GM23338 (cell line): ENCODE measurements at regions not wholly inside any gene's neighbourhood (a gene's known extent, or its start where the extent isn't known, plus 50 kb on each side); places are given as distances from the start of the nearest gene placed in this dataset.

Experiments used
- CREB1 ChIP-seq: fragments of 250-450 bp; sonication (Bioruptor Pico); IDR thresholded peaks from 2 replicates; pipeline ENCODE4 v1.5.0; 2020; ENCODE audit warnings: low read depth, mild to moderate bottlenecking, moderate library complexity
- EZH2 ChIP-seq: fragments of 200-600 bp; sonication (generic); IDR thresholded peaks from one replicate; pipeline ENCODE4 v1.8.0; 2017; ENCODE audit warnings: antibody characterized with exemption, mild to moderate bottlenecking, low read depth; ENCODE audit not compliant: unreplicated experiment
- EZH2phosphoT487 ChIP-seq: fragments of 200-600 bp; sonication (generic); IDR thresholded peaks from one replicate; pipeline ENCODE4 v1.8.1; 2018; ENCODE audit warnings: antibody characterized with exemption; ENCODE audit not compliant: unreplicated experiment
- JUNB ChIP-seq: IDR thresholded peaks from one replicate; pipeline ENCODE4 v1.6.1; 2016; ENCODE audit warnings: antibody characterized with exemption; ENCODE audit not compliant: unreplicated experiment
- NANOG ChIP-seq: IDR thresholded peaks from 2 replicates; pipeline ENCODE4 v1.6.1; 2016; ENCODE audit warnings: antibody characterized with exemption, borderline replicate concordance
- POLR2AphosphoS5 ChIP-seq: IDR thresholded peaks from 2 replicates; pipeline ENCODE4 v1.6.1; 2016; ENCODE audit warnings: antibody characterized with exemption, low read depth
- ZNF114 ChIP-seq: fragments of 250-450 bp; sonication (Bioruptor Pico); IDR thresholded peaks from 2 replicates; pipeline ENCODE4 v1.5.0; 2020; ENCODE audit warnings: mild to moderate bottlenecking, moderate library complexity
- TF ChIP-seq, protein P1 (sequence below), 2 experiments: fragments of 200-600 bp in 1 of 2; sonication (generic) in 1 of 2; conservative IDR thresholded peaks; 2 replicates each; pipeline versions ENCODE4 v1.5.1 to v1.6.1; 2016 to 2017; ENCODE audit warnings: antibody characterized with exemption in 2 of 2, low read depth in 2 of 2, mild to moderate bottlenecking in 2 of 2, moderate library complexity in 1 of 2
- TF ChIP-seq, protein P2 (sequence below): IDR thresholded peaks from one replicate; pipeline ENCODE4 v1.6.1; 2018; ENCODE audit warnings: antibody characterized with exemption; ENCODE audit not compliant: unreplicated experiment
- TF ChIP-seq, protein P3 (sequence below): fragments of 250-450 bp; sonication (Bioruptor Pico); IDR thresholded peaks from 2 replicates; pipeline ENCODE4 v1.5.0; 2020; ENCODE audit warnings: mild to moderate bottlenecking, moderate library complexity

DNA sequence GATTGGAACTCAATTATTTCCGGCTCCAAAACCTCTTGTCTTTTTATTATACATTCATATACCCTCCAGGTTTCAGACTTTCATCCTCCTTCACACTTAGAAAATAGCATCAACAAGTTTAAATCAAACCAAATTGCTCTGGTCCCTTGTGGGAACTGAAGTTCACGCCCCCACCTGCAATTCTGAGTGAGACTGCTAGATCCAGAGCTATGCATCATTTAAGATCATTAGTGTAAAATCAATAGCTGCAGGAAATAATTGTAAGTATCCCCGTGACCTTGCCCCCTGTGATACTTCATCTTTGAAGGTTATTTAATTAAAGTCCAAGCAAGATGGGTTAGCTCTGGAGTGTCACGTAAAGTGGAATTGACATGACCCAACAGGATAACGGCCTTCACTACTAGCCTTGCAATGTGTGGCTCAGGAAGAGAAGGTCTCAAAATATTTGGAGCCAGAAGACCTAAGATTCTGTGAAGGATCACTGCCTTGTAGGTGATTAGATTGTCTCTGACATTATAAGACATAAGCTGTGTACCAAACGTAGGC is 742.2 kb upstream of the LRRC4C start:
- no peak for TF ChIP-seq EZH2phosphoT487
- no peak for TF ChIP-seq ZNF114
- TF ChIP-seq, protein P1, sequence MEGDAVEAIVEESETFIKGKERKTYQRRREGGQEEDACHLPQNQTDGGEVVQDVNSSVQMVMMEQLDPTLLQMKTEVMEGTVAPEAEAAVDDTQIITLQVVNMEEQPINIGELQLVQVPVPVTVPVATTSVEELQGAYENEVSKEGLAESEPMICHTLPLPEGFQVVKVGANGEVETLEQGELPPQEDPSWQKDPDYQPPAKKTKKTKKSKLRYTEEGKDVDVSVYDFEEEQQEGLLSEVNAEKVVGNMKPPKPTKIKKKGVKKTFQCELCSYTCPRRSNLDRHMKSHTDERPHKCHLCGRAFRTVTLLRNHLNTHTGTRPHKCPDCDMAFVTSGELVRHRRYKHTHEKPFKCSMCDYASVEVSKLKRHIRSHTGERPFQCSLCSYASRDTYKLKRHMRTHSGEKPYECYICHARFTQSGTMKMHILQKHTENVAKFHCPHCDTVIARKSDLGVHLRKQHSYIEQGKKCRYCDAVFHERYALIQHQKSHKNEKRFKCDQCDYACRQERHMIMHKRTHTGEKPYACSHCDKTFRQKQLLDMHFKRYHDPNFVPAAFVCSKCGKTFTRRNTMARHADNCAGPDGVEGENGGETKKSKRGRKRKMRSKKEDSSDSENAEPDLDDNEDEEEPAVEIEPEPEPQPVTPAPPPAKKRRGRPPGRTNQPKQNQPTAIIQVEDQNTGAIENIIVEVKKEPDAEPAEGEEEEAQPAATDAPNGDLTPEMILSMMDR (conservative IDR thresholded peaks at IDR 0.05; ENCODE audit: low read depth in 2 of 2), result no peak
- no peak for TF ChIP-seq POLR2AphosphoS5
- no peak for TF ChIP-seq CREB1
- TF ChIP-seq, protein P2, sequence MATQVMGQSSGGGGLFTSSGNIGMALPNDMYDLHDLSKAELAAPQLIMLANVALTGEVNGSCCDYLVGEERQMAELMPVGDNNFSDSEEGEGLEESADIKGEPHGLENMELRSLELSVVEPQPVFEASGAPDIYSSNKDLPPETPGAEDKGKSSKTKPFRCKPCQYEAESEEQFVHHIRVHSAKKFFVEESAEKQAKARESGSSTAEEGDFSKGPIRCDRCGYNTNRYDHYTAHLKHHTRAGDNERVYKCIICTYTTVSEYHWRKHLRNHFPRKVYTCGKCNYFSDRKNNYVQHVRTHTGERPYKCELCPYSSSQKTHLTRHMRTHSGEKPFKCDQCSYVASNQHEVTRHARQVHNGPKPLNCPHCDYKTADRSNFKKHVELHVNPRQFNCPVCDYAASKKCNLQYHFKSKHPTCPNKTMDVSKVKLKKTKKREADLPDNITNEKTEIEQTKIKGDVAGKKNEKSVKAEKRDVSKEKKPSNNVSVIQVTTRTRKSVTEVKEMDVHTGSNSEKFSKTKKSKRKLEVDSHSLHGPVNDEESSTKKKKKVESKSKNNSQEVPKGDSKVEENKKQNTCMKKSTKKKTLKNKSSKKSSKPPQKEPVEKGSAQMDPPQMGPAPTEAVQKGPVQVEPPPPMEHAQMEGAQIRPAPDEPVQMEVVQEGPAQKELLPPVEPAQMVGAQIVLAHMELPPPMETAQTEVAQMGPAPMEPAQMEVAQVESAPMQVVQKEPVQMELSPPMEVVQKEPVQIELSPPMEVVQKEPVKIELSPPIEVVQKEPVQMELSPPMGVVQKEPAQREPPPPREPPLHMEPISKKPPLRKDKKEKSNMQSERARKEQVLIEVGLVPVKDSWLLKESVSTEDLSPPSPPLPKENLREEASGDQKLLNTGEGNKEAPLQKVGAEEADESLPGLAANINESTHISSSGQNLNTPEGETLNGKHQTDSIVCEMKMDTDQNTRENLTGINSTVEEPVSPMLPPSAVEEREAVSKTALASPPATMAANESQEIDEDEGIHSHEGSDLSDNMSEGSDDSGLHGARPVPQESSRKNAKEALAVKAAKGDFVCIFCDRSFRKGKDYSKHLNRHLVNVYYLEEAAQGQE, result no peak
- TF ChIP-seq EZH2, result no peak
- no peak for TF ChIP-seq JUNB
- TF ChIP-seq, protein P3, sequence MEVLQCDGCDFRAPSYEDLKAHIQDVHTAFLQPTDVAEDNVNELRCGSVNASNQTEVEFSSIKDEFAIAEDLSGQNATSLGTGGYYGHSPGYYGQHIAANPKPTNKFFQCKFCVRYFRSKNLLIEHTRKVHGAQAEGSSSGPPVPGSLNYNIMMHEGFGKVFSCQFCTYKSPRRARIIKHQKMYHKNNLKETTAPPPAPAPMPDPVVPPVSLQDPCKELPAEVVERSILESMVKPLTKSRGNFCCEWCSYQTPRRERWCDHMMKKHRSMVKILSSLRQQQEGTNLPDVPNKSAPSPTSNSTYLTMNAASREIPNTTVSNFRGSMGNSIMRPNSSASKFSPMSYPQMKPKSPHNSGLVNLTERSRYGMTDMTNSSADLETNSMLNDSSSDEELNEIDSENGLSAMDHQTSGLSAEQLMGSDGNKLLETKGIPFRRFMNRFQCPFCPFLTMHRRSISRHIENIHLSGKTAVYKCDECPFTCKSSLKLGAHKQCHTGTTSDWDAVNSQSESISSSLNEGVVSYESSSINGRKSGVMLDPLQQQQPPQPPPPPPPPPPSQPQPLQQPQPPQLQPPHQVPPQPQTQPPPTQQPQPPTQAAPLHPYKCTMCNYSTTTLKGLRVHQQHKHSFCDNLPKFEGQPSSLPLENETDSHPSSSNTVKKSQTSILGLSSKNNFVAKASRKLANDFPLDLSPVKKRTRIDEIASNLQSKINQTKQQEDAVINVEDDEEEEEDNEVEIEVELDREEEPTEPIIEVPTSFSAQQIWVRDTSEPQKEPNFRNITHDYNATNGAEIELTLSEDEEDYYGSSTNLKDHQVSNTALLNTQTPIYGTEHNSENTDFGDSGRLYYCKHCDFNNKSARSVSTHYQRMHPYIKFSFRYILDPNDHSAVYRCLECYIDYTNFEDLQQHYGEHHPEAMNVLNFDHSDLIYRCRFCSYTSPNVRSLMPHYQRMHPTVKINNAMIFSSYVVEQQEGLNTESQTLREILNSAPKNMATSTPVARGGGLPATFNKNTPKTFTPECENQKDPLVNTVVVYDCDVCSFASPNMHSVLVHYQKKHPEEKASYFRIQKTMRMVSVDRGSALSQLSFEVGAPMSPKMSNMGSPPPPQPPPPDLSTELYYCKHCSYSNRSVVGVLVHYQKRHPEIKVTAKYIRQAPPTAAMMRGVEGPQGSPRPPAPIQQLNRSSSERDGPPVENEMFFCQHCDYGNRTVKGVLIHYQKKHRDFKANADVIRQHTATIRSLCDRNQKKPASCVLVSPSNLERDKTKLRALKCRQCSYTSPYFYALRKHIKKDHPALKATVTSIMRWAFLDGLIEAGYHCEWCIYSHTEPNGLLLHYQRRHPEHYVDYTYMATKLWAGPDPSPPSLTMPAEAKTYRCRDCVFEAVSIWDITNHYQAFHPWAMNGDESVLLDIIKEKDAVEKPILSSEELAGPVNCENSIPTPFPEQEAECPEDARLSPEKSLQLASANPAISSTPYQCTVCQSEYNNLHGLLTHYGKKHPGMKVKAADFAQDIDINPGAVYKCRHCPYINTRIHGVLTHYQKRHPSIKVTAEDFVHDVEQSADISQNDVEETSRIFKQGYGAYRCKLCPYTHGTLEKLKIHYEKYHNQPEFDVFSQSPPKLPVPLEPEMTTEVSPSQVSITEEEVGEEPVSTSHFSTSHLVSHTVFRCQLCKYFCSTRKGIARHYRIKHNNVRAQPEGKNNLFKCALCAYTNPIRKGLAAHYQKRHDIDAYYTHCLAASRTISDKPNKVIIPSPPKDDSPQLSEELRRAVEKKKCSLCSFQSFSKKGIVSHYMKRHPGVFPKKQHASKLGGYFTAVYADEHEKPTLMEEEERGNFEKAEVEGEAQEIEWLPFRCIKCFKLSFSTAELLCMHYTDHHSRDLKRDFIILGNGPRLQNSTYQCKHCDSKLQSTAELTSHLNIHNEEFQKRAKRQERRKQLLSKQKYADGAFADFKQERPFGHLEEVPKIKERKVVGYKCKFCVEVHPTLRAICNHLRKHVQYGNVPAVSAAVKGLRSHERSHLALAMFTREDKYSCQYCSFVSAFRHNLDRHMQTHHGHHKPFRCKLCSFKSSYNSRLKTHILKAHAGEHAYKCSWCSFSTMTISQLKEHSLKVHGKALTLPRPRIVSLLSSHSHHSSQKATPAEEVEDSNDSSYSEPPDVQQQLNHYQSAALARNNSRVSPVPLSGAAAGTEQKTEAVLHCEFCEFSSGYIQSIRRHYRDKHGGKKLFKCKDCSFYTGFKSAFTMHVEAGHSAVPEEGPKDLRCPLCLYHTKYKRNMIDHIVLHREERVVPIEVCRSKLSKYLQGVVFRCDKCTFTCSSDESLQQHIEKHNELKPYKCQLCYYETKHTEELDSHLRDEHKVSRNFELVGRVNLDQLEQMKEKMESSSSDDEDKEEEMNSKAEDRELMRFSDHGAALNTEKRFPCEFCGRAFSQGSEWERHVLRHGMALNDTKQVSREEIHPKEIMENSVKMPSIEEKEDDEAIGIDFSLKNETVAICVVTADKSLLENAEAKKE (CRISPR knock-in tag), result no peak
- TF ChIP-seq NANOG, result no peak
